ENCODE measurements at regions not wholly inside any gene's neighbourhood (a gene's known extent, or its start where the extent isn't known, plus 50 kb on each side); places are given as distances from the start of the nearest gene placed in this dataset.

DNA sequence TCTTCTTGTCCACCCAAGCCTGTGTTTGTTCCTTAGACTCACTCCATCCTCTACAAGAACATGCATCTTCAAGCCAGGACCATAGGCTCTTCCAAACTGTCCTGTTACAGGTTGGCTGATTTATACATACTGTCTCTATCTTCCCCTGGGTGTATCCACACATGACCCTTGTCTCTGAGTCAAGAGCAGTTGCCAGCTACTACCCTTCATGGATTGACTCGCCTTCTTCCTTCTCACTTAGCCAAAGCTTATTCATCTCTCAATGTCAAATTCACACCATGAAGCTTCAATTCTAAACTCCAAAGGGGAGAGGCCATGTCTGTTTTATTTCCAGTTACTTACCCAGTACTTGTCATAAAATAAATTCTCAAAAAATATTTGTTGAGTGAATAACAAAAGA lies 64.1 kb upstream of the CACHD1 start:
- TF ChIP-seq, protein P1, sequence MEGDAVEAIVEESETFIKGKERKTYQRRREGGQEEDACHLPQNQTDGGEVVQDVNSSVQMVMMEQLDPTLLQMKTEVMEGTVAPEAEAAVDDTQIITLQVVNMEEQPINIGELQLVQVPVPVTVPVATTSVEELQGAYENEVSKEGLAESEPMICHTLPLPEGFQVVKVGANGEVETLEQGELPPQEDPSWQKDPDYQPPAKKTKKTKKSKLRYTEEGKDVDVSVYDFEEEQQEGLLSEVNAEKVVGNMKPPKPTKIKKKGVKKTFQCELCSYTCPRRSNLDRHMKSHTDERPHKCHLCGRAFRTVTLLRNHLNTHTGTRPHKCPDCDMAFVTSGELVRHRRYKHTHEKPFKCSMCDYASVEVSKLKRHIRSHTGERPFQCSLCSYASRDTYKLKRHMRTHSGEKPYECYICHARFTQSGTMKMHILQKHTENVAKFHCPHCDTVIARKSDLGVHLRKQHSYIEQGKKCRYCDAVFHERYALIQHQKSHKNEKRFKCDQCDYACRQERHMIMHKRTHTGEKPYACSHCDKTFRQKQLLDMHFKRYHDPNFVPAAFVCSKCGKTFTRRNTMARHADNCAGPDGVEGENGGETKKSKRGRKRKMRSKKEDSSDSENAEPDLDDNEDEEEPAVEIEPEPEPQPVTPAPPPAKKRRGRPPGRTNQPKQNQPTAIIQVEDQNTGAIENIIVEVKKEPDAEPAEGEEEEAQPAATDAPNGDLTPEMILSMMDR (IDR thresholded peaks at IDR 0.05), result no peak
- no peak for TF ChIP-seq POLR2A (IDR thresholded peaks at IDR 0.05)
